NB4 (cell line): ENCODE measurements at regions not wholly inside any gene's neighbourhood (a gene's known extent, or its start where the extent isn't known, plus 50 kb on each side); places are given as distances from the start of the nearest gene placed in this dataset.

Experiments
- CTCF ChIP-seq: IDR thresholded peaks from one replicate; pipeline ENCODE4 v1.5.1; 2012; ENCODE audit warnings: low read depth, low read length
- MAX ChIP-seq: IDR thresholded peaks from 2 replicates; pipeline ENCODE4 v1.6.1; 2011; ENCODE audit warnings: low read depth, low read length
- MYC ChIP-seq: IDR thresholded peaks from 2 replicates; pipeline ENCODE4 v1.6.1; 2011; ENCODE audit warnings: low read depth, low read length
- POLR2A ChIP-seq: IDR thresholded peaks from 2 replicates; pipeline ENCODE4 v1.6.1; 2011; ENCODE audit warnings: mild to moderate bottlenecking; ENCODE audit not compliant: insufficient read length; ENCODE audit errors: extremely low read depth

GRCh38 chr10:33643042-33643441, 308.6 kb upstream of the NRP1 start:
- TF ChIP-seq CTCF: no peak
- TF ChIP-seq POLR2A: no peak
- no peak for TF ChIP-seq MYC
- TF ChIP-seq MAX: no peak
